BJ (cell line): ENCODE measurements at regions not wholly inside any gene's neighbourhood (a gene's known extent, or its start where the extent isn't known, plus 50 kb on each side); places are given as distances from the start of the nearest gene placed in this dataset.

Source experiments
- CTCF ChIA-PET: fragments of 350-600 bp; formaldehyde crosslinking; extraction: SDS; loops from one replicate; lab custom pipeline; 2021; ENCODE audit warnings: antibody characterized with exemption, inconsistent platforms; lab: Yijun Ruan, JAX
- POLR2A ChIA-PET: fragments of 300-600 bp; sonication (Branson Sonifier 250); formaldehyde crosslinking; extraction: SDS; loops from one replicate; lab custom pipeline; 2021; ENCODE audit warnings: antibody characterized with exemption; lab: Charles Lee
- DNase-seq: peaks from one replicate; pipeline ENCODE4 v3.0.0-alpha.2; 2011; ENCODE audit warnings: low read depth
- H3K27me3 ChIP-seq: 2 replicates; pipeline ENCODE4 v1.6.0; 2011; ENCODE audit warnings: low read length; ENCODE audit not compliant: control insufficient read depth, insufficient read depth
- H3K36me3 ChIP-seq: 2 replicates; pipeline ENCODE4 v1.5.1; 2011; ENCODE audit warnings: low read length; ENCODE audit not compliant: control insufficient read depth, insufficient read depth
- H3K4me3 ChIP-seq: 2 replicates; pipeline ENCODE4 v1.5.1; 2011; ENCODE audit warnings: low read depth, mild to moderate bottlenecking, control low read depth, low read length
- TF ChIP-seq, protein P1 (sequence below): IDR thresholded peaks from 2 replicates; pipeline ENCODE4 v1.5.1; 2011; ENCODE audit warnings: low read depth, mild to moderate bottlenecking, control low read depth, inconsistent platforms, low read length, moderate library complexity; ENCODE audit not compliant: insufficient read depth

DNA sequence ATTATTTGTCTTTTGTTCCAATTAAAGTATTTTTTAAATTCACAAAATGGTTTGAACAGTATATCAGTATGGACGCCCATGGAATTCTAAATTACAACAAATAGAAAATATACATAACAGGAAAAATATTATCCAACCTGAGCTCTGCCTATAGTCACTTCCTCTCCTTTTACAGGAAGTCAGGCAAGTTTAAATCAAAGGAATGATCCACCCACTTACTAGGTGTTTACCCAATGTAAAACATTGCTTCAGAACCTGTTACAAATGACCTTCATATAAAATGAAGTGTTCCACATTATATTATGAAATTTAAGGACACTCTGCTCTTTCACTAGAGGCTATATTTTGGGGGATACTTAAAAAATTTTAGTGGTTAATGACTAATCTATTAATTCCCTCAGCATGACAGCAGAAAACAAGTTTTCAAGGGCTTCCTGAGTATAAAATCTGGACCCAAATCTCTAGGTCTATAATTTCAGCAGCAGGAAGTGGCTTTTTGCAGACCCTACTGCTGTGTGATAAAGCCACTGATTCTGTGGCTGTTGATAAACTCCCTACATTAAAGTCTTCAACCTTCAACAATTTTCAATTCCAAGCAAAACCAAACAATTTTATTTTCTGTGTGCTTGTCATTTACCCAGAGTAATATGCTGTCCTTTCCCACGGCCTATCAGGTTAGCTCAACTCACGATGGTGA lies 722.6 kb downstream of the GATA3 start:
- POLR2A ChIA-PET = no interaction called here
- CTCF ChIA-PET = interaction anchor here (0.6 to 0.7 kb wide), 2 partner anchors 486 to 527 kb away, joined by 3 read pairs; no protein-coding TSS in a partner anchor

DNA sequence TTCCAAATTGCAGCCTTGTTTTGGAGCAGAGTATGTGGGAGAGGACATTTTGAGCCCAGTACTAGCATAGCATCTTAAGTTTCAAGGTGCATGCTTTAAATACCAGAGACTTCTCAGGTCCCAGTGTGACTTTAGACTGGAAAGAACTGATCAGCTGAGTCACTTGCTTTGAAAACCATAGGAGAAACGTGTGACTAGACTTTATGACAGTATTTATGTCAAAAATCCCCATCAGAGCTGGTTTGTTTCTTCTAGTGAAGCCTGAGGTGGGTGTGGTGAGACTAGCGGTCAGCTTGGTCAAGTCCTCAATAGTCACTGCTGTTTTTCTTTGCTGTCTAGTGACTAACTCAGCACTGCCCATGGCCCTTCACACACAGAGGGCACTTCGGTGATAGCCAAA lies 724.2 kb downstream of the GATA3 start:
- no peak for DNase-seq
- POLR2A ChIA-PET = no interaction called here
- TF ChIP-seq, protein P1, sequence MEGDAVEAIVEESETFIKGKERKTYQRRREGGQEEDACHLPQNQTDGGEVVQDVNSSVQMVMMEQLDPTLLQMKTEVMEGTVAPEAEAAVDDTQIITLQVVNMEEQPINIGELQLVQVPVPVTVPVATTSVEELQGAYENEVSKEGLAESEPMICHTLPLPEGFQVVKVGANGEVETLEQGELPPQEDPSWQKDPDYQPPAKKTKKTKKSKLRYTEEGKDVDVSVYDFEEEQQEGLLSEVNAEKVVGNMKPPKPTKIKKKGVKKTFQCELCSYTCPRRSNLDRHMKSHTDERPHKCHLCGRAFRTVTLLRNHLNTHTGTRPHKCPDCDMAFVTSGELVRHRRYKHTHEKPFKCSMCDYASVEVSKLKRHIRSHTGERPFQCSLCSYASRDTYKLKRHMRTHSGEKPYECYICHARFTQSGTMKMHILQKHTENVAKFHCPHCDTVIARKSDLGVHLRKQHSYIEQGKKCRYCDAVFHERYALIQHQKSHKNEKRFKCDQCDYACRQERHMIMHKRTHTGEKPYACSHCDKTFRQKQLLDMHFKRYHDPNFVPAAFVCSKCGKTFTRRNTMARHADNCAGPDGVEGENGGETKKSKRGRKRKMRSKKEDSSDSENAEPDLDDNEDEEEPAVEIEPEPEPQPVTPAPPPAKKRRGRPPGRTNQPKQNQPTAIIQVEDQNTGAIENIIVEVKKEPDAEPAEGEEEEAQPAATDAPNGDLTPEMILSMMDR = no peak

More for the DNA sequence above, 722.6 kb downstream of the GATA3 start:
- H3K36me3 ChIP-seq = no peaks in the 10 kb centered on the region
- H3K4me3 ChIP-seq = no peak overlapping the region
- TF ChIP-seq, protein P1 = no peak
- H3K27me3 ChIP-seq = no peaks in the 10 kb centered on the region
- no peak for DNase-seq

GRCh38 chr10:8787649-8788048 lies 733.2 kb downstream of the GATA3 start:
- ChIA-PET POLR2A (no interaction called here), CTCF (no interaction called here)
- no peaks in the 10 kb centered on the region for H3K36me3 ChIP-seq
- H3K4me3 ChIP-seq = no peak overlapping the region
- TF ChIP-seq, protein P1 = no peak
- no peak for DNase-seq
- no peaks in the 10 kb centered on the region for H3K27me3 ChIP-seq

More for the DNA sequence above, 724.2 kb downstream of the GATA3 start:
- H3K27me3 ChIP-seq = no peaks in the 10 kb centered on the region
- CTCF ChIA-PET = no interaction called here
- no peak overlapping the region for H3K4me3 ChIP-seq
- no peaks in the 10 kb centered on the region for H3K36me3 ChIP-seq

- CTCF ChIA-PET = interaction anchor here (0.6 kb wide), 1 partner anchor 75 kb away, joined by 3 read pairs; no protein-coding TSS in a partner anchor
- POLR2A ChIA-PET = no interaction called here
- TF ChIP-seq, protein P1 = no peak
Measured at GRCh38 chr10:8790390-8790789, 735.9 kb downstream of the GATA3 start.

DNA sequence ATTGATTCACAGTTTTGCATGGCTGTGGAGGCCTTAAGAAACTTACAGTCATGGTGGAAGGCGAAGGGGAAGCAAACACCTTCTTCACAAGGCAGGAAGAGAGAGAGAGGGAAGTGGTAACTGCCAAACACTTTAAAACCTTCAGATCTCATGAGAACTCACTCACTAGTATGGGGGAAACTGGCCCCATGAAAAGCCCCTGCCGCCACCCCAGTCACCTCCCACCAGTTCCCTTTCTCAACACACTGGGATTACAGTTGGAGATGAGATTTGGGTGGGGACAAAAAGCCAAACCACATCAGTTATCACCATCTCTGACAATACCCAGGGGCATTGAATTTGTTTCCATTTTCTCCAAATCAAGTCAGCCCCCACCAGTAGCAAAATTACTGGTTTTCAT lies 740.4 kb downstream of the GATA3 start:
- TF ChIP-seq, protein P1 = no peak
- POLR2A ChIA-PET = no interaction called here
- CTCF ChIA-PET = no interaction called here
- no peak for DNase-seq
- Histone ChIP-seq H3K36me3 (no peaks in the 10 kb centered on the region), H3K27me3 (no peaks in the 10 kb centered on the region), H3K4me3 (no peak overlapping the region)

More at GRCh38 chr10:8790390-8790789, 735.9 kb downstream of the GATA3 start:
- no peak overlapping the region for H3K4me3 ChIP-seq
- no peaks in the 10 kb centered on the region for H3K27me3 ChIP-seq
- DNase-seq = no peak
- no peaks in the 10 kb centered on the region for H3K36me3 ChIP-seq
